Smooth muscle cell (in vitro differentiated cells): ENCODE measurements at regions not wholly inside any gene's neighbourhood (a gene's known extent, or its start where the extent isn't known, plus 50 kb on each side); places are given as distances from the start of the nearest gene placed in this dataset.

Experiments
- DNase-seq: peaks from one replicate; lab custom pipeline; 2025; ENCODE audit not compliant: unreplicated experiment; lab: John Stamatoyannopoulos, UW
- H2AFZ ChIP-seq: fragments of 200-600 bp; sonication (generic); 2 replicates; pipeline ENCODE4 v1.6.0; 2016; ENCODE audit warnings: antibody characterized with exemption, low read depth, mild to moderate bottlenecking
- H3F3A ChIP-seq: fragments of 200-600 bp; sonication (generic); 2 replicates; pipeline ENCODE4 v1.6.0; 2017; ENCODE audit warnings: antibody characterized with exemption, low read depth
- H3K27ac ChIP-seq: fragments of 200-600 bp; sonication (generic); 2 replicates; pipeline ENCODE4 v1.5.1; 2016; ENCODE audit warnings: low read depth, mild to moderate bottlenecking
- H3K27me3 ChIP-seq: fragments of 200-600 bp; sonication (generic); 2 replicates; pipeline ENCODE4 v1.6.1; 2016; ENCODE audit warnings: low read depth, mild to moderate bottlenecking
- H3K36me3 ChIP-seq: fragments of 200-600 bp; sonication (generic); 2 replicates; pipeline ENCODE4 v1.5.1; 2016; ENCODE audit warnings: low read depth
- H3K4me1 ChIP-seq: fragments of 200-600 bp; sonication (generic); 2 replicates; pipeline ENCODE4 v1.5.1; 2016; ENCODE audit warnings: low read depth
- H3K4me2 ChIP-seq: fragments of 200-600 bp; sonication (generic); 2 replicates; pipeline ENCODE4 v1.6.0; 2016; ENCODE audit warnings: mild to moderate bottlenecking
- H3K4me3 ChIP-seq: fragments of 200-600 bp; sonication (generic); 2 replicates; pipeline ENCODE4 v1.5.1; 2016; ENCODE audit warnings: mild to moderate bottlenecking
- H3K79me2 ChIP-seq: fragments of 200-600 bp; sonication (generic); 2 replicates; pipeline ENCODE4 v1.6.0; 2016; ENCODE audit warnings: low read depth, mild to moderate bottlenecking
- H3K9ac ChIP-seq: fragments of 200-600 bp; sonication (generic); 2 replicates; pipeline ENCODE4 v1.6.0; 2016; ENCODE audit warnings: low read depth
- H3K9me3 ChIP-seq: fragments of 200-600 bp; sonication (generic); replicated peaks from 2 replicates; pipeline ENCODE4 v1.5.1; 2016; ENCODE audit warnings: low read depth
- H4K20me1 ChIP-seq: fragments of 200-600 bp; sonication (generic); 2 replicates; pipeline ENCODE4 v1.6.0; 2016; ENCODE audit warnings: low read depth
- CTCF ChIP-seq: fragments of 200-600 bp; sonication (generic); IDR thresholded peaks from 2 replicates; pipeline ENCODE4 v1.5.1; 2017; ENCODE audit warnings: borderline replicate concordance, mild to moderate bottlenecking, antibody characterized with exemption; ENCODE audit not compliant: insufficient read depth, poor library complexity, severe bottlenecking
- WGBS: methylation state at CpG from one replicate; pipeline ENCODE4 v1.1.7; 2016; ENCODE audit warnings: low lambda C conversion rate; 5-methylcytosine and 5-hydroxymethylcytosine counted together

- Histone ChIP-seq H3K4me3 (no peak overlapping the region), H2AFZ (peak overlapping the region; percentile 40), H3K79me2 (no peaks in the 10 kb centered on the region), H3K27me3 (no peaks in the 10 kb centered on the region), H3K4me2 (no peak overlapping the region), H3K9me3 (no peaks in the 10 kb centered on the region), H3F3A (no peaks in the 10 kb centered on the region), H4K20me1 (no peaks in the 10 kb centered on the region), H3K9ac (no peak overlapping the region), H3K27ac (no peak overlapping the region), H3K36me3 (no peaks in the 10 kb centered on the region), H3K4me1 (no peaks in the 10 kb centered on the region)
- no peak for DNase-seq
- WGBS = 70% methylated on average over 4 of the region's 4 CpGs
- TF ChIP-seq CTCF = no peak
These were observed 121.2 kb upstream of the HES1 start for GRCh38 chr3:194014756-194015155.

- Histone ChIP-seq H3K36me3 (no peaks in the 10 kb centered on the region), H3K79me2 (no peaks in the 10 kb centered on the region), H3K27ac (no peak overlapping the region), H3K9me3 (no peaks in the 10 kb centered on the region), H3K27me3 (no peaks in the 10 kb centered on the region), H3K4me1 (peaks cover 7% of the 10 kb centered on the region), H3F3A (no peaks in the 10 kb centered on the region), H3K4me3 (no peak overlapping the region), H4K20me1 (no peaks in the 10 kb centered on the region), H2AFZ (no peak overlapping the region), H3K9ac (no peak overlapping the region), H3K4me2 (no peak overlapping the region)
- TF ChIP-seq CTCF = no peak
- WGBS = 93% methylated on average over 10 of the region's 10 CpGs
- no peak for DNase-seq
These were observed 116.4 kb upstream of the HES1 start for GRCh38 chr3:194019398-194020165.

GRCh38 chr3:194022052-194022451, 113.9 kb upstream of the HES1 start:
- Histone ChIP-seq H3F3A (no peaks in the 10 kb centered on the region), H3K36me3 (no peaks in the 10 kb centered on the region), H3K79me2 (no peaks in the 10 kb centered on the region), H3K9ac (no peak overlapping the region), H3K4me3 (no peak overlapping the region), H3K4me1 (peaks cover 7% of the 10 kb centered on the region), H4K20me1 (no peaks in the 10 kb centered on the region), H2AFZ (no peak overlapping the region), H3K27ac (no peak overlapping the region), H3K4me2 (no peak overlapping the region), H3K9me3 (no peaks in the 10 kb centered on the region), H3K27me3 (no peaks in the 10 kb centered on the region)
- DNase-seq = no peak
- 90% methylated on average over 2 of the region's 2 CpGs for WGBS
- no peak for TF ChIP-seq CTCF

DNA sequence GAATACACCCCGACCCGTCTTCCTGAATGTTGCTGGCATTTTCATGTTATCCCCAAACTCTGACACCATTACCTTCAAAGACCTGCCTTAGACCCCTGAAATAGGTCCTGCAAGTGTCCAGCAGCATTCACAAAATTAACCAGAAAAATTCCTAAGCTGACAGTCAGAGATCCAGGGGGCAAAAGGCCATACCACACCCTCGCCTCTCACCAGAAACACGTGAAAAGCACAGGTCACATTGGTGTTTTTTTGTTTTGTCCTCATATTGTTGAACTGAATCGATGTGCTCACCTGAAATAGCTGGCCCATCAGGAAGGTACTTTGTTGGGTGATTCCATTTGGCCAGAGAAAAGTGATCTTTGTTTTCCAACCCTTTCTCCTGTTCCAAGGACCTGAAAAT, 113.1 kb upstream of the HES1 start:
- Histone ChIP-seq H3K27ac (no peak overlapping the region), H3K4me3 (no peak overlapping the region), H3K4me2 (no peak overlapping the region), H2AFZ (no peak overlapping the region), H3K27me3 (no peaks in the 10 kb centered on the region), H4K20me1 (no peaks in the 10 kb centered on the region), H3K4me1 (peaks cover 7% of the 10 kb centered on the region), H3K9ac (no peak overlapping the region), H3F3A (no peaks in the 10 kb centered on the region), H3K36me3 (no peaks in the 10 kb centered on the region), H3K79me2 (no peaks in the 10 kb centered on the region), H3K9me3 (no peaks in the 10 kb centered on the region)
- 93% methylated on average over 5 of the region's 5 CpGs for WGBS
- DNase-seq = no peak
- TF ChIP-seq CTCF = no peak
